HCEC 1CT (cell line): ENCODE measurements at regions not wholly inside any gene's neighbourhood (a gene's known extent, or its start where the extent isn't known, plus 50 kb on each side); places are given as distances from the start of the nearest gene placed in this dataset.
"Not testable (repeated sequence)": the region's sequence is repeated elsewhere in the genome, so short reads cannot be mapped to it uniquely, and the experiment has no call there.

Experiments used
- DNase-seq: peaks from one replicate; pipeline ENCODE4 v3.0.0-alpha.2; 2017

DNA sequence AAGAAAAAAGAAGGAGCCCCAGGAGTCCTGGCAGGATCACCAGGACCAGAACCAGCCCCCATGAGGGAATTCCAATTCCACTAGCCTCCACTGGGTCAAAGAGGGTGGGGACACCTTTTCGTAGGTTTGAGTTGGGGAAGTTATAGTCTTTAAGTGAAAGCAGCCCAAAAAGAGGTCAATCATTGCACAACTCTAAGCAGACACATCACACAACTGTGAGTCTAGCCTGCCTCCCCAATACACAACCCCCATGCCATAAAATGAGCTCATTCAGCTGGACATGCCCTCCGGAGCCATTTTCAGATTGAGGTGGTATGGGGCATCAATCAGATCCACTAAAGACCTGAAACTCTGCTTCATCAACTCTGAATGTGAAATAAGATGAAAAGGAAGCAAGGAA lies 179.9 kb downstream of the NPHP4 start:
- DNase-seq = no peak

DNA sequence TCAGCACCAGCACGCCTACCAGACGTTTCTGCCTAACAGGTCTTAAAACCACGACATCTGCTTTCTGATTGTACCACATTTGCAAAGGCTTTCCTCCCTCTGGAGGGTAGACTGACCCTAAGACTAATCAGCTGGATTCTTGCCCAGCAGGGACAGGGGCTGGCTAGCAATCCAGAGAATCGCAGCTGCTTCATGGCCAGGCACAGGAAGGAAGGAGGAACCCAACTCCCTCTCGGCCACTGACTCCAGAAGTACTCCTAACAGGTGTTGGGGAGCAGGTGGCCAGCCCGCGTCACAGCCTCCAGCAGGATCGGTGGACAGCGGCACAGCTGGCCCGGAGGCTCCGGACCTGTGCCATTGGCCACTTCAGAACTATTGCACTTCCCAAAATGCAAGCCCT lies 180.8 kb downstream of the NPHP4 start:
- DNase-seq = no peak

- no peak for DNase-seq
Measured at GRCh38 chr1:5810553-5811270, 181.5 kb downstream of the NPHP4 start.

DNA sequence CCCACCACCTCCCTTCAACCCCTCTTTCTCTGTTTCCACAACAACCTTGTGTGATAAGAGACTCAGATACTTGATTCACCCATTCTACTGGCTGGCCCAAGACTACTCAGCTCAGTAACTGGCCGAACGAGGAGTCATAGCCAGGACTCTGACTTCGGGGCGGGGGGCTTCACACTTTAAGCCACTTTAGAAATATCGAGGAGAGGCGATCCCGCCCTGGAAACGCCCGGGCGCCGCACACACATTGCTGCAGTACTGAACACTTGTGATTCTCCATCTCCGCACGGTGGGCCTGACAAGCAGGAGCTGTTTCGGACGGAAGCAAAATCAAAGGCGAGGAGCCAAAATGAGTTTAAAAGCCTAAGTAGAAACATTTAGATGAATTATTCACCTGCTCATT lies 182.1 kb downstream of the NPHP4 start:
- DNase-seq = no peak

- DNase-seq = no peak
Measured at GRCh38 chr1:5809207-5809788, 182.9 kb downstream of the NPHP4 start.

- DNase-seq = no peak
Measured at GRCh38 chr1:5803851-5804250, 188.4 kb downstream of the NPHP4 start.

DNA sequence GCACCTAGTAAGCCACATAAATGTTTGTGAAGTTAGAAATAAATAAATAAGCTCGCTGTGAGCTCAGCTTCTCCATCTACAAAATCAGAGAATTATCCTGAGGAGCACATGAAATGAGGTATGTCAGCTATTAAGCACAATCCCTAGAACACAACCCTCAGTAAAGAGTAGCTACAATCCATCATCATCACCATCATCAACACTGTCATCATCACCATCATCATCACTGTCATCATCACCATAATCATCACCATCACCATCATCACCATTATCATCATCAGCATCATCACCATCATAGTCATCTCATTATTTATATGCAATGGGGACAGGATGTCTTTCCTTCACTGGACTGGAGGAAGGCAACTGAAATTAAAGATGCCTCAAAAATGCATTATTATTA lies 189.6 kb downstream of the NPHP4 start:
- DNase-seq = no peak

GRCh38 chr1:5798904-5799303 lies 193.3 kb downstream of the NPHP4 start:
- DNase-seq = no peak

GRCh38 chr1:5798151-5798730 lies 194.0 kb downstream of the NPHP4 start:
- DNase-seq = no peak

- no peak for DNase-seq
Measured at GRCh38 chr1:5796028-5796427, 196.2 kb downstream of the NPHP4 start.

GRCh38 chr1:5794279-5794678 lies 197.9 kb downstream of the NPHP4 start:
- no peak for DNase-seq

GRCh38 chr1:5793516-5793915 lies 198.7 kb downstream of the NPHP4 start:
- DNase-seq = no peak

DNA sequence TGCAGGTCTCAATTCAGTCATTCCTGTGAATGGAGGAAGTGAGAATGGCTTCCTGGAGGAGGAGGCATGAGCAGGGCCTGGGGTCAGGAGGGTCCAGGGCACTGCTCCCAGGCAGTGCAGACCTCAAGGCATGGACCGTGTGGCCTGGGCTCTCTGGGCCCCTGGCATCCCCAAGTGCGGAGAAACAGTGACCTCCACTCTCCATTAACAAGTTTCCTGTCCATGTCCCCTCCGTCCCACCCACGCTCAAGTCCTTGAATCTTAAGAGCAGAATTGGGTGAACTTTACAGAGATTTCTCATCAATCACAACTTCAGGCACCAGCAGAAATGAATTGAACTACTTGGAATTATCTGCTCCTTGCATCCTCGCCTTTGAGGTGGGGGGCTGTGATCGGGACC lies 211.1 kb downstream of the NPHP4 start:
- no peak for DNase-seq

DNA sequence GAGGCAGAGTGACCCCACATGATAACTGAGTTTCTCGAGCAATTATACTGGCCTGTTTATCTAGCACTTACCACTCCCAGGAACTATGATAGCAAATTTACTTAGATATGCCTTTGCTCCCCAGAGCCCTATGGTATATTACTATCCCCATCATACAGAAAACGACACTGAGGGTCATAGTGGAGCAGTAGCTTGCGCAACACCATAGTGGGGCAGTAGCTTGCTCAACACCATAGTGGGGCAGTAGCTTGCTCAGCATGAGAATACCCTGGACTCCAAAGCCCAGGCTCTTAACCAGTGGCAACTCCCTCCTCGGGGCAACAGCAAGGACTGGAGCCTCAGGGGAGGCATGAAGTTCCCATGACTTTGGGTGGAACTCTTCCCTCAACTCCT lies 211.9 kb downstream of the NPHP4 start:
- no peak for DNase-seq

DNA sequence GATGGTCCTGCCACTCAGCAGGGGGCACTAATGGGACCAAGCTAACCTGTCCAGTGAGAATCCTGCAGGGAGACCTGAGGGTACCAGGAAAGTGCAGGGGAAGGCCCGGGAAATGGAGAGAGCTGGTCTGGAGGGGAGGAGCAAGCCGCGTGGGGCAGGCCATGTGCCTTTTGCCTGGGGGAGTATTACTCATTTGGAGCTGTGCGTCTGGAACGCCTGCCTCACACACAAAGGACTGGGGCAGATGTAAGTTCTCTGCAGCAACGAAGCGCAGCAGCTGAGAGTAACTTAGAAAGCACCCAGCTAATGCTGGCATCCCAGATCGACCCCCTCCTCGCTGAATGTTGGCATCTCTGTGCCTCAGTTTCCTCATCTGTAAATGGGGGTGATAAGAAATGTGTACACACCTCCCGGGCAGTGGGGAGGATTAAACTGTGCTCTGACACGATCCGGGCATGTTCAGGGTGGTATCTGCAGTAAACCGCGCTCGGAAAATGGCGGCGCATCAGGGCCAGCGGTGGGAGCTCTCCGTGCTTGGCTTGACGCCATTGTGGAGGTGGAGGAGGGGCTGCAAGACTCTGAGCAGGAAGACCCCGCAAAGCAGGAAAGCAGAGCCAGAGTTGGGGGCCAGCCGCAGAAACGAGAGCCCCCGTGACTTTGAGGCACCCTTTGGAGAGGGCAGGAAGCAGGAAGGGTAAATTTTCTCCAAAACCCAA lies 212.5 kb downstream of the NPHP4 start:
- no peak for DNase-seq

DNA sequence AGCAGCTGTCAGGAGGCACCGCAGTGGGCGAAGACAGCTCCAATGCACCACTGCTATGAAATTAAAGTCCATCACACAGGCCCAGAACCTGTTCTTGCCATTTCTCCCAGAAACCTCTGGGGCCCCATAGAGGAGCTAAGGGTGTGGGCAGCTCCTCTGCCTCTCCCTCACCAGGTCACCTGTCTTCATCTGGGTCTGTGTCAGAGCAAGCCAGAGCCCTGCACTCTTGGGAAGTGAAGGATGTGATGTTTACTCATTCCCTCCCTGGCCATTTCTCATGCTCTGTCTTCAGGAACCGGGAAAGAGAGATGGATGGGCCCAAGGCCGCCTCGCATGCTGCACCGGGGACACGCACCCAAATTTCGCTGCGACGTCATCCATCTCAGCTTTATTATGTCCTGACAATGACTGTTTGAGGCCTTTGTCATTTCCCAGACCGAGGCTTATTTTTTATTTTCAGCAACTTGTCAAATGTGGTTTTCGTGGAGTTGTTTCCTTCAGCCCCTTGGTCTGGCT lies 216.1 kb downstream of the NPHP4 start:
- no peak for DNase-seq

DNA sequence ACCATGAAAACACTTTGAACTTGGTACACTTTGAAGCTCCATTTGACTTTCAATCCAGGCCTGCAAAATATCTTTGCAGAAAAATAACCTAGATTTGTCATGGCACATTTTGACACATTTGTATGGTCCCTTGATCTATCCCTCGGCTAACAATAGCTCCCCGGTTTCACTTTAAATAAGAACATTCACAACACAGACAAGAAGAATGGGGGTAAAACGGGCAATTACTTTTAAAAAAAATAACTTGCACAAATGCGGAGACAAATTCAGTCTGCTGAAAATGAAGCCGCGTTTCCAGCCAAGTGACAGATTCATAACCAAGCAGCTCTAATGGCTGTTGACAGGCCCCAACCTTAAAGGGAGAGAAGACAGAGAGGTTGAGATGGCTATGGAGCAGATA lies 218.2 kb downstream of the NPHP4 start:
- DNase-seq = no peak

DNA sequence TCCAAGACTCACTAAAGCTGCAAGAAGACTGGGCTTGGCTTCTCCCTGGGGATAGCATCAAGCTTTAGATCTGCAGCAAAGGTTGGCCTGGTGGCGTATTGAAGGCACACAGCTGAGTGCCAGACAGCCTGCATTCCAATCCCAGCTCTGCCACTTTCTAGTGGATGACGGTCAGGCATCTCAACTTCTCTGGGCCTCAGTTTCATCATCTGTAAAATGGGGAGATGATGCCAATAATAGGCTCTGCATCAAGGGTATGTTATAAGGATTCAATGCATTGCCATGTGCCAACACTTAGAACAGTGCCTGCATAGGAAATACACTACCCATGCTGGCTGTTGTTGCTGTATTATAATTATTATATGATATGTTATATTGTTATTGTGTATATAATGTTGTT lies 220.4 kb downstream of the NPHP4 start:
- DNase-seq = no peak

- DNase-seq = no peak
Measured at GRCh38 chr1:5770981-5771765, 221.1 kb downstream of the NPHP4 start.

DNA sequence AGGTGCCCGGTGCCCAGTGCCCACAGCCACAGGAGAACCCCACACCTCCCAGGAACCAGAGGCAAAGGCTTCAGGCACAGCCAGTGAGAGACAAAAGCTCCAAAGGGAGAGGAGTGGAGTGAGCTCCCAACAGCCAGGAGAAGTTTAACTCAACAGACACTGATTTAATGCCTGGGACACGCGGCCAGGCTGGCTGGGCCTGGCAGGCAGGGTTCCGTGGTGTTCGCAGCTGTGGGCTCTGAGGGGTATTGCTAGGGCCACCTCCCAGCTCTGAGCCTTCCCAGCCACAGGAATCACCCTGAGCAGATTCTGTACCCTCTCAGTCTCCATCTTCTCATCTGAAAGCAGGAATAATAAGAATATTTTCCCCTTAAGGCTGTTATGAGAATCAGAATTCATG lies 222.5 kb downstream of the NPHP4 start:
- DNase-seq = no peak

DNA sequence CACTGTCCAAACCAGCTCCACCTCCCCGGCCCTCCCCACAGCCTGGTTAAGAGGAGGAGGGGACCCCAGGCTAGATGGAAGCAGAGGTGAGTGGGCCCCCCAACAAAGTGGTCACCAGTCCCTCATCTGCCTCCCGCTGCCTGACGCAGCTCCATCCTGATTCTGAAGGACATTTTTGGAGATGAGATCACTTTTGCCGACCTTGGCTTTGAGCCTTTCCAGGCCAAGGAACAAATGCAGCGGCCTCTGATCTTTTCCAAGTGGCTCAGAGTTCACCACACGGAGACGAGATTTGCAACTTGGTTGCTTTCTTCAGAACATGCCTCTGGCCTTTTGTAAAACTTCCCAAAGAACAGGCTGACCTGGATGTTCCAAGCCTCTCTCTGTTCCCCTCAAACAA lies 223.1 kb downstream of the NPHP4 start:
- DNase-seq = no peak

GRCh38 chr1:5768014-5768413 lies 224.2 kb downstream of the NPHP4 start:
- no peak for DNase-seq

GRCh38 chr1:5766996-5767395 lies 225.2 kb downstream of the NPHP4 start:
- not testable (repeated sequence) for DNase-seq
